IMR-90 (cell line): ENCODE measurements at regions not wholly inside any gene's neighbourhood (a gene's known extent, or its start where the extent isn't known, plus 50 kb on each side); places are given as distances from the start of the nearest gene placed in this dataset.

ENCODE experiments used
- CTCF ChIP-seq: conservative IDR thresholded peaks from 2 replicates; pipeline ENCODE4 v1.5.1; 2012; ENCODE audit warnings: mild to moderate bottlenecking, low read depth, low read length, improper control_type of control experiment
- ELK1 ChIP-seq: fragments of 150-350 bp; IDR thresholded peaks from 2 replicates; pipeline ENCODE4 v1.6.1; 2016; ENCODE audit warnings: low read depth, mild to moderate bottlenecking, low read length, moderate library complexity, borderline replicate concordance
- MXI1 ChIP-seq: IDR thresholded peaks from 2 replicates; pipeline ENCODE4 v1.6.1; 2012; ENCODE audit warnings: low read depth, mild to moderate bottlenecking, low read length, moderate library complexity, borderline replicate concordance
- POLR2A ChIP-seq: IDR thresholded peaks from 2 replicates; pipeline ENCODE4 v1.6.1; 2012; ENCODE audit warnings: mild to moderate bottlenecking, low read depth, low read length
- RCOR1 ChIP-seq: IDR thresholded peaks from 2 replicates; pipeline ENCODE4 v1.6.1; 2012; ENCODE audit warnings: mild to moderate bottlenecking, low read length, improper control_type of control experiment; ENCODE audit not compliant: insufficient replicate concordance
- RFX5 ChIP-seq: IDR thresholded peaks from 2 replicates; pipeline ENCODE4 v1.8.0; 2012; ENCODE audit warnings: low read depth, mild to moderate bottlenecking, low read length, moderate library complexity
- SMC3 ChIP-seq: fragments of 150-350 bp; IDR thresholded peaks from 2 replicates; pipeline ENCODE4 v1.6.1; 2016; ENCODE audit warnings: low read depth, mild to moderate bottlenecking, antibody characterized with exemption, low read length, moderate library complexity
- USF2 ChIP-seq: fragments of 150-350 bp; IDR thresholded peaks from 2 replicates; pipeline ENCODE4 v1.6.1; 2017; ENCODE audit warnings: mild to moderate bottlenecking, antibody characterized with exemption, low read length, low read depth

GRCh38 chr3:36211652-36211999 is 168.7 kb upstream of the STAC start:
- TF ChIP-seq CTCF (no peak), POLR2A (no peak), ELK1 (no peak), SMC3 (no peak), RCOR1 (no peak), MXI1 (no peak), RFX5 (no peak), USF2 (no peak)
